ENCODE measurements at regions not wholly inside any gene's neighbourhood (a gene's known extent, or its start where the extent isn't known, plus 50 kb on each side); places are given as distances from the start of the nearest gene placed in this dataset.

DNA sequence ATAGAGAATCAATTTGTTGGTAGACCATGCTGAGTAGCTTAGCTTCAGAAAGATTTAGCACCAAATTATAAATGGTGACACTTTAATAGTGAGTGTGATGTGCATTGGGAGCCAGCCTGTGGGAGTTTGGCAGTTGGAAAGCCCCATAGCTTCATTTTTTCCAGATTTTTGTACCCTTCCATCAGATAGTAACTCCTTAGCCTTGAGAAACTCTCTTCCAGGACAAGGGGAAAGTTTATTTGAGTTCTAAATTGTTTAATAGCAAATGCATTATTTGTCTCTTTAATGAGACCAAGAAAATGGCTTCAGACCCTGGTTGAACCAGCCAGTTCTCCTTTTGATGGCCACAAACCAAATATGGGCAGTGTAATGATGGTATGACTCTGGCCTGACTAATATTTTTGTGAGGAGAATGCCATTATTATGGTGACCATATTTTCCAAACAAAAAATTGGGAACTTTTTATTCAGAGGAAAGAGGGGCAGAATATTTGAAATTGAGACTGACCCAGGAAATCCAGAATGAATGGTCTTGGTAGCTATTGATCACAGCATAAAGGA lies 49.8 kb downstream of the PLCE1 start:
- Histone ChIP-seq H3K27ac (no peak overlapping the region), H3K4me1 (peaks cover 0 to 7% (median 0%) of the 10 kb centered on the region in 9 donors), H3K27me3 (no peaks in the 10 kb centered on the region), H3K9me3 (no peaks in the 10 kb centered on the region), H3K4me3 (no peak overlapping the region), H3K36me3 (peaks cover 0 to 3% (median 0%) of the 10 kb centered on the region in 9 donors)
- intact Hi-C loops (cut with DNase I) = no loop called here
- ATAC-seq = no peak
- TF ChIP-seq, protein P1, sequence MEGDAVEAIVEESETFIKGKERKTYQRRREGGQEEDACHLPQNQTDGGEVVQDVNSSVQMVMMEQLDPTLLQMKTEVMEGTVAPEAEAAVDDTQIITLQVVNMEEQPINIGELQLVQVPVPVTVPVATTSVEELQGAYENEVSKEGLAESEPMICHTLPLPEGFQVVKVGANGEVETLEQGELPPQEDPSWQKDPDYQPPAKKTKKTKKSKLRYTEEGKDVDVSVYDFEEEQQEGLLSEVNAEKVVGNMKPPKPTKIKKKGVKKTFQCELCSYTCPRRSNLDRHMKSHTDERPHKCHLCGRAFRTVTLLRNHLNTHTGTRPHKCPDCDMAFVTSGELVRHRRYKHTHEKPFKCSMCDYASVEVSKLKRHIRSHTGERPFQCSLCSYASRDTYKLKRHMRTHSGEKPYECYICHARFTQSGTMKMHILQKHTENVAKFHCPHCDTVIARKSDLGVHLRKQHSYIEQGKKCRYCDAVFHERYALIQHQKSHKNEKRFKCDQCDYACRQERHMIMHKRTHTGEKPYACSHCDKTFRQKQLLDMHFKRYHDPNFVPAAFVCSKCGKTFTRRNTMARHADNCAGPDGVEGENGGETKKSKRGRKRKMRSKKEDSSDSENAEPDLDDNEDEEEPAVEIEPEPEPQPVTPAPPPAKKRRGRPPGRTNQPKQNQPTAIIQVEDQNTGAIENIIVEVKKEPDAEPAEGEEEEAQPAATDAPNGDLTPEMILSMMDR (IDR thresholded peaks at IDR 0.05) = no peak
- no peak for DNase-seq

DNA sequence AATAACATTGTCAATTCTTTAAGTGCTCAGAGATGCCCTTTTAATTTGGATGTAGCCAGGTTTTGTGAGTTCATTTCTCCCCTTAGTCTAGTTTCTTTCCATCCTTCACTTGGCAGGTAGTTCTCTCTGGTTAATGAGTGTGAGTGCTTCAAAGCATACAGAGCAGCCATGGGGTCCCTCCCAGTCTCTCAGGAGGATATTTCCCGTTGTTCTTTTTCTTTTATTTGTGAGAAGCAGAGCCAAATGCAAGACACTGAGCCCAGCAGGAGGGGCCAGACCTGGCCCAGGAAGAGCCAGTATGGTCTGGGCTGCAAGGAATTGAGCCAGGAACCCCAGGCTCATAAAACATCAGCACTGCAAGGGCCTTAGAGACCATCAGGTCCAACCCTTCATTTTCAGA lies 52.4 kb downstream of the PLCE1 start:
- no peak for ATAC-seq
- H3K4me3 ChIP-seq = no peak overlapping the region
- intact Hi-C loops (cut with DNase I) = no loop called here
- H3K27ac ChIP-seq = no peak overlapping the region
- no peaks in the 10 kb centered on the region for H3K36me3 ChIP-seq
- TF ChIP-seq, protein P1 (IDR thresholded peaks at IDR 0.05) = no peak
- no peaks in the 10 kb centered on the region for H3K9me3 ChIP-seq
- 8 to 29% methylated on average over 1 of the region's 1 CpG for WGBS, 2 donors
- DNase-seq = no peak
- no peaks in the 10 kb centered on the region for H3K27me3 ChIP-seq
- H3K4me1 ChIP-seq = peaks cover 0 to 17% (median 0%) of the 10 kb centered on the region in 9 donors

DNA sequence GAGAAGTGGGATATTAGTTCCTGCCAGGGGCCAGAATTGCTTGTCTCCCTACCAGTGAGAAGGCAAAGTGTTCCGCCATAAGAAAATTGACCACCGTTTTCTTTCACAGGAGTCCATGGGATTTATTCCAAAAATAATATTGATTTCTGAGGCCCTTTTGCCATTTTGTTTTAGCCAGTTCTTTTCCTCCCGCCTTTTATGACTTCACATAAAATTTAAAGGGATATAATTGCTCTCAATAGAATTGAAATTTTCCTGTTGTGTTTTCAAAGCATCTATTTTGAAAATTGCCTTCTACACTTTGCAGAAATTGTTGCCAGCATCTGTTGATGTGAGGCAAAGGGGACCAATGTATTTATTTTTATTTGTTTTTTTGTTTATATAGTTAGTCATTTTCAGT lies 53.6 kb downstream of the PLCE1 start:
- Histone ChIP-seq H3K36me3 (no peaks in the 10 kb centered on the region), H3K4me3 (no peak overlapping the region), H3K9me3 (no peaks in the 10 kb centered on the region), H3K27ac (no peak overlapping the region), H3K4me1 (peaks cover 0 to 15% (median 0%) of the 10 kb centered on the region in 9 donors), H3K27me3 (no peaks in the 10 kb centered on the region)
- 70 to 73% methylated on average over 3 of the region's 3 CpGs for WGBS, 2 donors
- no peak for ATAC-seq
- intact Hi-C loops (cut with DNase I) = no loop called here
- DNase-seq = no peak
- TF ChIP-seq, protein P1 (IDR thresholded peaks at IDR 0.05) = no peak

DNA sequence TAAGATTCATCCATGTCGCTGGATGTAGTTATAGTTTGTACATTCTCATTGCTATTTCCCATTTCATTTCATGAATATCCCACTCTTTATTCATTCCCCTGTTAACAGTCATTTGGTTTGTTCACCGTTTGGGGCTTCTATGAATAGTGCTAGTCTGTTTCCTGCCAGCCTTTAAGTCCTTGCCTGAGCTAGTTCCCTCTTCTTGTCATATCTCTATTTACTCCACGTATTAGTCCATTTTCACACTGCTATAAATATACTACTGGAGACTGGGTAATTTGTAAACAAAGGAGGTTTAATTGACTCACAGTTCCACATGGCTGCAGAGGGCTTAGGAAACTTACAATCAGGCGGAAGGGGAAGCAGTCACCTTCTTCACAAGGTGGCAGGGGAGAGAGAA lies 56.2 kb downstream of the PLCE1 start:
- TF ChIP-seq, protein P1 (IDR thresholded peaks at IDR 0.05) = no peak
- Histone ChIP-seq H3K27ac (no peak overlapping the region), H3K9me3 (no peaks in the 10 kb centered on the region), H3K27me3 (no peaks in the 10 kb centered on the region), H3K4me1 (peaks cover 0 to 15% (median 0%) of the 10 kb centered on the region in 9 donors), H3K4me3 (no peak overlapping the region), H3K36me3 (no peaks in the 10 kb centered on the region)
- DNase-seq (no peak), ATAC-seq (peak in 7 of 8 donors; percentile 52 to 86 (median 66))
- intact Hi-C loops (cut with DNase I) = no loop called here
- WGBS, 2 donors = 53 to 57% methylated on average over 4 of the region's 4 CpGs
